ENCODE measurements at regions not wholly inside any gene's neighbourhood (a gene's known extent, or its start where the extent isn't known, plus 50 kb on each side); places are given as distances from the start of the nearest gene placed in this dataset.
"Not testable (repeated sequence)": the region's sequence is repeated elsewhere in the genome, so short reads cannot be mapped to it uniquely, and the experiment has no call there.

DNA sequence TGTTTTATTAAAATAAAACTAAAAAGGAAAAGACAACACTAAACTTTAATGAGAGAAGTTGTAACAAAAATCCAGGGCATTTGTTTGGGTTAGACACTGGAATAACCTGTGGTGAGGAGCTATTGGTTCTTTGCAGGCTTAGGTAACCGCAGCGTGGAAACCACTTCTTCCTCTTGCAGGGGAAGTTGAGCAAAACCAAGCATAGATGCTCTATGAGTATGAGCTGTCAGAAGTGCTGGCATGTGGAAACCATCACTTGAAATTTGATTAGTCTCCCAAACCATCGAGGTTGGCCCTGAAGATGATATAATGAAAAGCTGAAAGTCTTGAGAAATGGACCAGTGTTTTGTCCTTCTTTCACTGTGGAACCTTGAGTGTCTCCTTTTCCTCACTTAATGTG is 127.1 kb upstream of the RBMS3 start:
- DNase-seq = no peak

DNA sequence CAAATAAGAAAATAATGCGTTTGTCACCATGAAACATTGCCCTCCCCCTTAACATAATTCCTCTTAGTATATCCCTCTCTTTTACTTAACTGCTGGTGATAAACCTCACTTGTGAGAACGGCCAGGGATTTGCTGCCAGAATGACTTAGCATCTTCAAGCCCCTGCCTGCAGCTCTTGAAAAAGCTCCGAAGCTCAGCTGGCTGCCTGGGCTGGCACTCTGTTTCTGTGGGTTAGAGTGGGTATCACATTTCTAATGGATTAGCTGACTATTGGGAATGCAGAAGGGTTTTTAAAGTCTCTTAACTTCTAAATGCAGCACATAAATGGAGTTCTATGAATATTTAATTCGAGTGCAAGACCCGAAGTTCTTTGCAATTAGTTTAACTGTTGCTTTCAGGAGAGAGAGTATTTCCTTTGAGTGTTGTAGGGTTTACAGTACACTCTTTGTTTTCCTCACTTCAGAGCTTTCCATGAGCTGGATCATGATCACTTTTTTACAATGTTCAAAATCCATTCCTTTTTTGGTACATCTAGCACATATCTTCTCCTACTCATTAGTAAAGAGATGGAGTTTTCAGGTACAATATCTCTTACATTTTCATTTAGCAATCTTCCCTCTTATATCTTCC is 124.7 kb upstream of the RBMS3 start:
- DNase-seq = no peak

DNA sequence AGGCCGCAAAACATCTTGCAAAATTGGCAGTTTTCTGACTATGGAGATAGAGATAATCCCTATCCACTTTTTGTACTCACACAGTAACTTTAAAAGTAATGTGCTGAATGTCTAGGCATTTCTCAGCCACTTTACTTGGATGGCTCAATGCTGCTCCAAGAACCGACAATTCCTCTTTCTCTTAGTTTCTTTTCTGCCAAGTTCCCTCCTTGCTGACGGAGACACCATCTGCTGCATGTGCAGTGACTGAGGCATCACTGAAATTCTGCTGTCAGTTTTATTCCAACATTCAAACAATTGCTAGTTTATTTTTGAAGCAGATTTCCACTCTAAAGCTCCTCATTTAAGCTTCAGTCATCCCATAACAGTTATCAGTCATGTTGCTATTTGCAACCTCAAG is 116.0 kb upstream of the RBMS3 start:
- DNase-seq = no peak

DNA sequence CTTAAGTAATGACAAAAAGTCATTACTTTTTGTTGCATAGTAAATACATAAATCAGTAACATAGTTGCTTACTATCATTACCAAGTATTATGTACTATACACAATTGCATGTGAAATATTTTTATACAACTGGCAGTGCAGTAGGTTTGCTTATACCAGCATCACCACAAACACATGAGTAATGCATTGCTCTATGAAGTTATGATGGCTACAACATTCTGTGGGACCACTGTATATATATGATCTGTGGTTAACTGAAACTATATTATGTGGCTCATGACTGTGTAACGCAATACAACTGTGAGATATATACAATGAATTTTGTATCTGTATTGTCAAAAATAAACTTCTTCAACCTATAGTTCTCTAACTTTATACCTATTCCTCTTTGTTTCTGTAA is 113.7 kb upstream of the RBMS3 start:
- no peak for DNase-seq

DNA sequence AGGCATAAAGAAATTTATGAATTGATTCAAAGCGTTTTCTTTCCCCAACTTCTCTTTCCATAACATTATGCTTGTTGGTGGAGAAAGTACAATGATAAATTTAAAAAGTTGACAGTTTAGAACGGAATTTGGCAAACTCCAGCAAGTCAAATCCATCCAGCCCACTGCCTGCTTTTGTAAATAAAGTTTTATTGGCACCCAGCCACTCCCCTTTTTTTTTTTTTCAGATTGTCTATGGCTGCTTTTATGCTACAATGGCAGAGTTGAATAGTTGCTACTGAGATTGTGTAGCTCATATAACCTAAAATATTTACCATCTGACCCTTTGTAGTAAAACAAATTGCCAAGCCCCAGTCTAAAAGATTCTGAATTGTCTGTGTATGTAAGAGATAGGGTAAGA is 112.8 kb upstream of the RBMS3 start:
- DNase-seq = no peak

DNA sequence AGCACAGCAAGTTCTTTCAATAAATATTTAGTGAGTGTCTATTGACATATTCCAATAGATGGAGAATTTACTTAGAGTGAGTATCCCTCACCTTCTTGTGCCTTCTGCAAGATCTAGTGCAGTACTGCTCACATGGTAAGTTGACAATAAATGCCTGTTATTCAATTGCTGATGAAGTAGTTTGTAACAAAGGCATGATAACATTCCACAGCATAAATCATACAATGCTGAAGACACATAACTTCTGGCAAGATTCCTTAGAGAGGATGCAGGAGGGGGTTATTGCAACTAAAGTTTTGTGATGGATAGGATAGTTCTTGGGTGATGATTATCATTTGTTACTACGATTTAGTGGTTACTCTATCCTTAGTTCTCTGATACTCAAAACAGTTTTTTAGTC is 112.2 kb upstream of the RBMS3 start:
- DNase-seq = no peak

DNA sequence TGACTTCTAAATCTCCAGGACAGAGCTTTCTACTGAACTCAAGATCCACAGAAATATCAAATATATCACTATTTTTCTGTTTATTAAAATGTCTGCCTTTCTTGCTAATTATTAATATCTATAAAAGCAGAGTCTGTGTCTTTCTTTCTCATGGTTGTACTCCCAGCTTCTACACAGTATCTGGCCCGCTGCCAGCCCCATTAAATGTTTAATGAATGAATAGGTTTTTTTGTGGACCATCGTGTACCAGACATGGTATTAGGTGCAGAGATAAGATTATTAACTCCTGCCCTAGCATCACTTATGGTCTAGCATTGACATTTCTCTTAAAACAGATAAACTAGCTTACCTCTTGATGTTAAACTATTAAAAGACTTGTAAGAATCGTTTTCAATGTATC is 111.4 kb upstream of the RBMS3 start:
- no peak for DNase-seq

DNA sequence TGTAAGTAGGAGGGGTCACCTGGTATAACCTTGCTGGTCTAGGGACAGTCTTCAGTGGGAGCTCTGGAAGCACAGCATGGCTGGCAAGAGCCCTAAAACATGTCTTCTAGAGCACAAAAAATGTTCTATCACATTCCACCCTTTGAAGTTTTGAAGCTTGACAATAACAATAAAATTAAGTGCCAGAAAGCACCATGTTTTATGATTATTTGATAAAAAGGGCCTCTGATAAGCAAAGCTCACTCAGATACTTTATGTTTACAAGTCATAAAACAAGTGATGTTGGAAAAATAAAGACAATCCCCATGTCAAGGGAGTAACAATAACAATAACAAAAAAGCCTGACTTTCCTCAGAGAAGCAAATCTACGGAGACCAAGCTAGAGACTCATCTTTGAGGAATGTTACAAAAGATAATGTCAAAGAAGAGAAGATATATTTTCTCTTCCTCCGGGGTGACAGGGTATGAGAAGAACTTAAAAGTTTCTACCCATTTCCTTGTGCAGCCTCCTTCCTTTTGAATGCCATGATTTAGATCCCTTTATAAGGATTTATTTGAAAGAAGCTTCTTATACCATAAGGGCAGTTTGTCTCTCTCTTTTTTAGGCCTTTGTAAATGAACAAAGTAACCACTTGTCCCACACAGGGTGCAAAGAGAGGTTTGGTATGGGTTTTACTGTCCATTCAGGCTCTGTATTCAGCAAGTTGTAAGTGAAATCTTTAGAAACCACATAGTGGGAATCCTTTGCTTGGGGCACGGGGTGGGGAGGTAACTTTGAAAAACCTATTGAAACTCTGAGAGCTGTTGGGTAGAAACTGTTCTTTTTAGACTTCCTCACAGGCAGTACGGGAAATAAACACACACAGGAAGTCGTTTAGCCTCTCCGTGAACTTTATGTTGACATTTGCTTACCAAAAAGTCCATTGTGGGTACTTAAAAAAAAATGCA is 109.6 kb upstream of the RBMS3 start:
- DNase-seq = no peak

DNA sequence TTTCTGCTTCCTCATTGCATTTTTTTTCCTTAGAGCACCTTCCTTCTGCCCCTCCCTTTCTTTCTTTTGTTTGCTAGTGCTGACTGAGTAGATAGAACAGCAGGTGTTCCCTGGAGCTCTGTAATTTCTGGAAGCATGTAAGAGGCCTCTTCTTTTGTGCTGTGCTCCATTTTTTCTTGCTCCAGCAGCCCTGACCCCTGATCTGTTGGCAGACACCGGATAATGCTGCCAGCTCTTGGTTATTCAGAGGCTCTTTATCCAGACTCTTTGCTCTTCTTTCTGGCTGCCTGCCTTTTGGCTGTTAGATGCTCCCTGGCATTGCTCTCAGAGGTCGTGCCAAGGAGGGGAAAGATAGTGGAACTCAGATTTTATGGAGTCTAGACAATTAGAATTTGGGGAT is 104.4 kb upstream of the RBMS3 start:
- no peak for DNase-seq

DNA sequence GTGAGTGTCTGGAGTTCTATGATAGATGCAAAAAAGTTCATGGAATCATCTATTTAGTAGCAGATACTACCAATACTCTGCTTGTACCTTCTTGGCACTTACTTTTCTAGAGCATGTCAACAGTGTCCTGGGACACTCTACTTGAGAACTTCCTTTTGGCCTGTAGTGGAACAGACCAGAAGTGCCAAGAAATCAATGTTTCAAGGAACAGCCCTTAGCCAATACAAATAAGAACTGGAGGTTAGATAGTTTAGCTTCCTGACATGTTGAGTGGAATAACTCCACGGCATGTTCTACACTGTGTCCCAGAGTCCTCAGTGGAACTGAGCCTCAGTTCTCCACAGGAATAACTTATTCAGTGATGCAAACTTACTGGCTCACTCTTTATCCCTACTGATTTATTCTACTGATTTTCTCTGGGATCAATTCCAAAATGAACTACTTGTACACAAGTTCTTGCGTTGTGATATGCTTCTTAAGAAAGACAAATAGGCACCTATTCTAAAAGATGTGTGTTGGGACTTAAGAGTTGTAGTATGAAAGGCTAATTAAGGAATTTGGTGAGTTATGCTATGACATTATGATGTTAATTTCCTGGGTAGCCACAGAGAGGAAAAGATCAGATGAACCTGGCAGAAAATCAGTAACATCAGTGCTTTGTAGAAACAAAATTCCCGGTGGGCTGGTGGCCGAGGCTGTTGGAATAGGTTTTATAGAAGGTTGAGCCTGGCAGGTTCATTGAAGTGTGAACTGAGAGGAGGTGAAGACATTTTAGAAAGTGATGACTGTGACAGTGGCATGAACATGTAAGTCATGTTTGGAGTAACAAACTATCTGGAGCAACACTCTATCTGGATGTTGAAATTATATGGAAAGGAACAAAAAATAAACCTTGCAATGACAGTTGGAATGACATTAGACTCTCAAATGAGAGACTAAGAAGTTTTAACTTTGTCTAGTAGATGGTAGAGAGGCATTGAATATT is 101.8 kb upstream of the RBMS3 start:
- no peak for DNase-seq

DNA sequence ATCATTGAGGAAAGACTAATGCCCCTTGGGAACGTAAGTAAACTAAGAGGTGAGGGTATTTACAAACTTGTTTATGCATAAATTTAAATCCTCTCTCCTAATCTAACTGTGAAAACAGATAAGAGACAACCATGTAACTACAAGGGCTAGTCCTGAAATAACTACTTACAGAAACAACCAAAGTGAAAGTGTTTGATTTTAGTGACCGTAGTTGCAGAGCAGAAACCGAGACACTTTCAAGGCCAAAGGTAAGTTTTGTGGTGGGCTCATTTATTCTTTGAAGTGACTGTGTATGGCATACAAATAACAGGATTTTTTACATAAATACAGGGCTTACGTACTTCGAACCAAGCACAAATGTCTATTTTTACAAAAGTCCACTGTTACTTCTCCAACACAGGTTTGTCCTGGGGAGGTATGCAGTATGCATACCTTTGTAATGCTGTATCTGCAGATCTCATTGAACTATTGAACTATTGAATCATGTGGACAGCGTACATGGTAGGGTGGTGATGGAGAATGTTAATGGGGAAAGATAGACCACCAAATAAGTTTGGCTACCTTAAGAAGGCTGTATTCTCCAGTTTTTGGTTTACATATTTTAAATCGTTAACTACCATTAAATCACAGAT is 99.6 kb upstream of the RBMS3 start:
- DNase-seq = no peak

DNA sequence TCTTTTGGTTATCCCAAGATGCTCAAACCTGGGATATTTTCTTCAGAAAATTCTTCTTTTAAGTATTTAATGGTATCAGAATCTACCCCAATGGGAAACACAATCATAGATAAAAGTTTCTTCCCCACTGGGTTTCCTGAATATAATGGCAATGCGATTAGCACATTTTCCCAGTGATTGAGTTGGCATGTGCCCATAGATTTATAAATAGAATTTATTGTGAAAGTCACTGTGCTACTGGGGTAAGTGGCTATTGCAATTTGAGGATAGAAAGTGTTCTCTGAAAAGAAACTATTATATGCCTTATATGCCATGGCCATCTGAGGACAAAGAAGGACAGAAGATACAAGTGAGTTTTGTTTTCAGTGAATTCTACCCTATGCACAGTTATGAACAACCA is 99.0 kb upstream of the RBMS3 start:
- no peak for DNase-seq

DNA sequence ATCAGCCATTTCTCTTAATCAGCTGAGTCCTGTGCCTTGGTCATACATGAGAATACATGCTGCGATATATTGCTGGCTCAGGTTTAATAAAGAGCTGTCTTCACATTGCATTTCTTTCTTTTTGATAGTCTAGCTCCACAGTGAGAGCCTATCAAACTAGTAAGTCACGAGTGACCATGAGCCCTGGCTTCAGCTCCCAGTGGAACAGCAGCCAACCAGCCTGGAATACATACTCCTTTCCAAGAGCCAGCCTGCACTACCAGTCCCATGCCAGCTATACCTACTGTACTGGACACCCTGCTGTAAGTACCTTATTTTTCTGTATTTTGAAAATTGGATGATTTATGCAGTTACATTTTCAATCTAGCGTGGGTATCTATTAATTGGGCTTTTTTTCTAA is 98.0 kb upstream of the RBMS3 start:
- DNase-seq = not testable (repeated sequence)

DNA sequence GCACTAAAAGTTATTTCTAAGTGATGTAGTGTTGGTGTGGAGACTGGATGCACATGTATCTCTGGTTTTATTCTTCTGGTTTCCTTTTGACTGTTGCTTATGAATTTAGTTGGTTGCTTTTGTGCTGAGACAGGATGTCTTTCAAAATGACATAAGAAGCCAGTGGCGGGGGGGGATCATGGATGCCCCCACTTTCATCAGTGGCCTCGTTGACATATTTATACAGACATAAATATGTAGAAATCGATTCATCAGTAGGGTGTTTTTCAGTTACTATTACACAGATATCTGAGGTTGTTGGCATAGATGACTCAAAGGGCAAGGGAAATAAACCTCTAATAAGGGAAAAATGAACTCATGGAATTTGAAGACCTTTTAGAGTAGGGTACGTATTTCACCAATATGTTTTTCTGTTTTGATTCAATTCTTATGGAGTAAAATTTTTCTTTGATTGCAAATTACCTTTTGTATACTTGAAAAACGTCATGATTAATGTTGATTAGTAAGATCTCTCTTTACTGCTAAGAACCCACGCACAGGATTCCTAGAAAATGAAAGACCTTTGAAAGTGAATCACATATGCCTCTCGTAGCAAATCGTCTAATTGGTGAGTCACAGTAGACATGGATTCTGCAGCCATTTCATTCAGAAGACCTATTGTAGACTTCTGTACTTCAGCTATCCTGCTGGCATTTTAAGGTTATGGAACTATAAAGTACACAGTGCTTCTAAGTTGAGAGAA is 97.4 kb upstream of the RBMS3 start:
- peak; percentile 17 for DNase-seq

DNA sequence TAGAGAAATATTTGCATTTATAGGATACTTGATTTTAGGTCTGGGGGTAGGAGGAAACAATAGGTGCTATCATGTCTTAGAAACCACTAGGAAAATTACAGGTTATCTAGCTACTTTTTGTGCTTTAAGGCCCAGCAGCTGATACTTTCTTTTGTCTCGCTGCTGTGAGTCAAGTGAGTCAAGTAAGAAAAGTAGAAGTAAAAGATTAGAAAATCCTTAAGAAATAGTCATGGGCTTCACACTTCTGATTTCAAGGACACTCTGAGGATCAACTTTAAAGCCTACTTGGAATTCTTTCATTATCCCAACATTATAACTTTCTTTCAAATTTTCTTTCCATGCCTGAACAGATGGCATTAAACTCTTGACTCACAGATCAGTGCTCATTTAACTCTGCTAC is 95.2 kb upstream of the RBMS3 start:
- no peak for DNase-seq

DNA sequence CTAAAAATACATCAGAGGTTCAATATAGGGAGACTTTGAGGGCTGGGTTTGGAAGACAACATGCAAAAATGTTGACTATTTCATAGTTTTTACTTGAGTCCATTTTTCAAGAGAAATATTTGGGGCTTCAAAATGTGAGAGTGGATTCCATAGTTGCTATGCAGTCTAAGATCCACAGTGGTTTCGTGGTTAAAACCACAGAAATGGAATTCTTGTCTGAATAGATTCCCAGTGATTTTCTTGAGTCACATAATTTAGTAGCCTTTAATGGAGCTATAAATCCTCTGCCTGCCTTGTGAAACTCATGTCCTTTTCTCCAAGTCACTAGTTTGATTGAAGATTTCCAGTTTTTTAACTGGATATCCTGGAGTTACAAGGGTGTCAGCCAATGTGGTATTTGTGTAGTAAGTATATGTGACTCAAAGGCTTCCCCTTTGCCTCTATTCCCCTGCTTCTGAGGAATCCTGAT is 94.7 kb upstream of the RBMS3 start:
- no peak for DNase-seq

DNA sequence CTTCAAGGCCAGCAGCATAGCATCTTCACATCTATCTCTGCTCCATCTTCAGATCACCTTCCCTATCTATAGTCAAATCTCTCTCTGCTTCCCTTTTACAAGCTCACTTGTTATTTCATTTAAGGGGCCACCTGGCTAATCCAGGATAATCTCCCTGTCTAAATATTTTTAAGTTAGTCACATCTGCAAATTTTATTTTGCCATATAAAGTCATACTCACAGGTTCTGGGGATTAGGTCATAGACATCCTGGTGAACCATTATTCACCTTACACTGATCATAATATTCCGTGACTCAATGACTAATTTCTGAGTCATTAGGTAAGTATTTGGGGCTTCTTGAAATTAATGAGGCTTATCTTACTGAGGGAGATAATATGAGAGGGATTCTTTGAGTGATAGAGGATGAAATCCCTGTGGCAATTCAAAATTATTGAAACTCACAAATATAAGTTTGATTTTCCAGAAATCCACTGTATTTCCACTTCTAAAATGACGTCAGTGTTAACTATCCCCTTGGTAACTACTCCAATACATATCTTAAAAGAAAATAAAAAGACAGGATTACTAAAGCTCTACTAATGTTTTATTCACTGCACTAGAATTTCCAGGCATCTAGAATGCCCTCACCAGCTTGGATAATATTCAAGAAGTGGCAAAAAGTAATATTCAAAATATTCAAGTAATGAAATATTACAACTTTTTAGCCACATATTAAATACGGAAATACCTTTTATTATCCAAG is 93.7 kb upstream of the RBMS3 start:
- DNase-seq = no peak

DNA sequence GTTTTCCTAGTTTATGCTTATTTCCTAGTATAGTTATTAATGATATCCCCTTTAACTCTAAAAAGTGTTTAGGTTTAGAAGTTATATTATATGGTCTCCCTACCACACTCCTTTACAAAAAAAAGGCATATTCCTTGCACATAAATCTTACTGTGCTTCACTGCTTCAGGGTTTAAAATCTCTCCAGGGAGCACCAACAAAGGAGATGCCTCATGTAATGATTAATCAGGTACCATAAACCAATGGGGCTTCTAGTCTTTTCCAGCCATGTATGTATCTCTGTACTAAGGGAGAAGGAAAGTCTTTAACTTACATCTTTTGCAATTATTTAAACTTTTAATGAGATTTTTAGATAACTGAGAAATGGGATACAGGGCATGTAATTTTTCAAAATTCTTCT is 91.5 kb upstream of the RBMS3 start:
- no peak for DNase-seq

DNA sequence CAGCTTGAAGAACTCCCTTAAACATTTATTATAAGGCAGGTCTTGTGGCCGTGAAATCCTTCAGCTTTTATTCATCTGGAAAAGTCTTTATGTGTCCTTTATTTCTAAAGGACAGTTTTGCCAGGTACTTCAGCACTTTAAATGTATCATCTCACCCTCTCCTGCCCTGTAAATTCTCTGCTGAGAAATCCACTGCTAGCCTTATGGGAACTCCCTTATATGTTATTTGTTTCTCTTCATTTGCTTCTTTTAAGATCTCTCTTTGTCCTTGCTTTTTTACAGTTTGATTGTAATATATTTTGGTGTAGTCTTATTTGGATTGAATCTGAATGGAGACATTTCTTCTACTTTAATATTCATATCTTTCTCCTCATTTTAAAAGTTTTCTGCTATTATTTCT is 86.7 kb upstream of the RBMS3 start:
- no peak for DNase-seq

DNA sequence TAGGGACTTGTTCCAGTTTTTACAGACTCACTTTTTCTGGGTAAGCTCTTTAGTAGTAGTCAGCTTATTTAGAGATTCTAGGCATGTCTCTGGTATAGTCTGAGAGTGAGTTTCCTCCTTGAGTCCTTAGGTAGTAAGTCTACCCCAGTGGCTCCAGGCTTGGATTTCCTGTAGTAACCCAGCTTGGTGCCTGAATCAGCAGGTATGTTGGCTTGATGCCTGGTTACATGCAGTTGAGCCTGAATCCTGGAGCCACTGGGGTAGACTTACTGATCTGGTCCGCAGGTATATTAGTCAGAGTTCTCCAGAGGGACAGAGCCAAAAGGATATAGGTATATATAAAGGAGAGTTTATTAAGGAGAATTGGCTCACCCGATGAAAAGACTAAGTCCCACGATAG is 85.8 kb upstream of the RBMS3 start:
- DNase-seq = no peak

DNA sequence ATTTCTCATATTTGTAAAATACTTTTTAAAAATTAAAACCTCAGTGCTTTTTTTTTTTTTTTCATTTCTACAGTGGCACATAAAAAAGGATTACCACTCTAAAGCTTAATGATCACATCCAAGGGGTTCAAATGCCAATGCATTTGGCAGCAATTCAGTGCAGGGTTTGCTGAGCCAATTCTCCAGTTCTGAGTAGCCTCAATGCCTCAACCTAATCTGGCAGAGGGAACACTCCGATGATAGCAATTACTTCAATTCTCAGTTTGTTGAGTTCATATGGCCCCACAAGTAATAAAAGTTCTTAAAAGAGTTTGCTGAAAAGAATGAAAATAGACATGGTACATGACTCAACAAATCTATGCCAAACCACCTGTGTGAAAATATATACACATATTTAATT is 79.3 kb upstream of the RBMS3 start:
- no peak for DNase-seq
